ENCODE measurements at regions not wholly inside any gene's neighbourhood (a gene's known extent, or its start where the extent isn't known, plus 50 kb on each side); places are given as distances from the start of the nearest gene placed in this dataset.

DNA sequence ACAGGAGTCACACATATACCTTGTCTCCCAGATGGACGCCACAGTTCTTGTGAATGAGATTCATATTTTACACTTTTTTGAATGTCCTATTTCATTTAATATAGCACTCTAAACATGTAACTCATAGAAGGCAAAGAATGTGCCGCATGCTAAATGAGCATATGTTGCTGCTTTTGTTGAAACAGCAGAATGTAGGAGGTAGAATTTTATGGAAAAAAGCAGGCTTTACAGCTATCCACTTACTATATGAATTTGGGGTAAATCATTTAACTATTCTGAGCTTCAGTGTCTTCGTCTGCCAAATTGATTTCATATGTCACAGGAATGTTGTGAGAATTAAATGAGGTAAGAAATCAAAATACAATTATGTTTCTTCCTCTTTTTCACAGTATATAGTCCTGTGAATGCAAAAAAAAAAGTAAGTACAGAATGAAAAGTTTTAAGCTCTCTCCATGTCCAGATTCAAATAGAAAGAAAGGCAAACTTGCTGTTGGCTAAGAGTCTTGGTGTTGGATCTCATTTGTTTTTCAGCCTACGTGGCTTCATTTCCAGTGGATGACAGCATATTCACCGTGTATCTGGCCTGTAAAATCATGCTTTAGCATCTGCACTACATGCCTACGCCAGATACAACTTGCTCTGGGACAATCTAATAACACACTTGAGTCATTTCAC lies 154.7 kb upstream of the CNTNAP5 start:
- TF ChIP-seq, protein P1, sequence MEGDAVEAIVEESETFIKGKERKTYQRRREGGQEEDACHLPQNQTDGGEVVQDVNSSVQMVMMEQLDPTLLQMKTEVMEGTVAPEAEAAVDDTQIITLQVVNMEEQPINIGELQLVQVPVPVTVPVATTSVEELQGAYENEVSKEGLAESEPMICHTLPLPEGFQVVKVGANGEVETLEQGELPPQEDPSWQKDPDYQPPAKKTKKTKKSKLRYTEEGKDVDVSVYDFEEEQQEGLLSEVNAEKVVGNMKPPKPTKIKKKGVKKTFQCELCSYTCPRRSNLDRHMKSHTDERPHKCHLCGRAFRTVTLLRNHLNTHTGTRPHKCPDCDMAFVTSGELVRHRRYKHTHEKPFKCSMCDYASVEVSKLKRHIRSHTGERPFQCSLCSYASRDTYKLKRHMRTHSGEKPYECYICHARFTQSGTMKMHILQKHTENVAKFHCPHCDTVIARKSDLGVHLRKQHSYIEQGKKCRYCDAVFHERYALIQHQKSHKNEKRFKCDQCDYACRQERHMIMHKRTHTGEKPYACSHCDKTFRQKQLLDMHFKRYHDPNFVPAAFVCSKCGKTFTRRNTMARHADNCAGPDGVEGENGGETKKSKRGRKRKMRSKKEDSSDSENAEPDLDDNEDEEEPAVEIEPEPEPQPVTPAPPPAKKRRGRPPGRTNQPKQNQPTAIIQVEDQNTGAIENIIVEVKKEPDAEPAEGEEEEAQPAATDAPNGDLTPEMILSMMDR (IDR thresholded peaks at IDR 0.05; ENCODE audit: borderline replicate concordance, extremely low read depth, low read length, poor library complexity, severe bottlenecking) = no peak
- TF ChIP-seq EZH2 (IDR thresholded peaks at IDR 0.05; ENCODE audit: borderline replicate concordance, low read depth, low read length, severe bottlenecking) = no peak

Measured in DND-41 (cell line).